ENCODE measurements at regions not wholly inside any gene's neighbourhood (a gene's known extent, or its start where the extent isn't known, plus 50 kb on each side); places are given as distances from the start of the nearest gene placed in this dataset.

- DNase-seq (ENCODE audit: low spot score), result no peak
Measured at GRCh38 chr2:66802877-66803276, 368.0 kb downstream of the MEIS1 start.

- DNase-seq (ENCODE audit: low spot score), result no peak
Measured at GRCh38 chr2:66803726-66804125, 368.8 kb downstream of the MEIS1 start.

GRCh38 chr2:66805016-66805865 is 370.3 kb downstream of the MEIS1 start:
- no peak for DNase-seq (ENCODE audit: low spot score)

GRCh38 chr2:66805968-66806367 is 371.0 kb downstream of the MEIS1 start:
- DNase-seq (ENCODE audit: low spot score), result no peak

- DNase-seq (ENCODE audit: low spot score), result no peak
Measured at GRCh38 chr2:66813525-66813924, 378.6 kb downstream of the MEIS1 start.

GRCh38 chr2:66813976-66814375 is 379.1 kb downstream of the MEIS1 start:
- no peak for DNase-seq (ENCODE audit: low spot score)

- no peak for DNase-seq (ENCODE audit: low spot score)
Measured at GRCh38 chr2:66814916-66815315, 380.0 kb downstream of the MEIS1 start.

- DNase-seq (ENCODE audit: low spot score), result no peak
Measured at GRCh38 chr2:66815886-66816285, 381.0 kb downstream of the MEIS1 start.

GRCh38 chr2:66821168-66821567 is 386.2 kb downstream of the MEIS1 start:
- DNase-seq (ENCODE audit: low spot score), result no peak

- DNase-seq (ENCODE audit: low spot score), result no peak
Measured at GRCh38 chr2:66822186-66822585, 387.3 kb downstream of the MEIS1 start.

GRCh38 chr2:66824926-66825325 is 390.0 kb downstream of the MEIS1 start:
- DNase-seq (ENCODE audit: low spot score), result peak; percentile 7

GRCh38 chr2:66827851-66828250 is 392.9 kb downstream of the MEIS1 start:
- no peak for DNase-seq (ENCODE audit: low spot score)

GRCh38 chr2:66828876-66829275 is 394.0 kb downstream of the MEIS1 start:
- DNase-seq (ENCODE audit: low spot score), result no peak

GRCh38 chr2:66830881-66831280 is 396.0 kb downstream of the MEIS1 start:
- no peak for DNase-seq (ENCODE audit: low spot score)

- DNase-seq (ENCODE audit: low spot score), result no peak
Measured at GRCh38 chr2:66832646-66833435, 397.9 kb downstream of the MEIS1 start.

GRCh38 chr2:66834859-66835258 is 399.9 kb downstream of the MEIS1 start:
- DNase-seq (ENCODE audit: low spot score), result no peak

GRCh38 chr2:66836851-66837250 is 401.9 kb downstream of the MEIS1 start:
- no peak for DNase-seq (ENCODE audit: low spot score)

- no peak for DNase-seq (ENCODE audit: low spot score)
Measured at GRCh38 chr2:66839551-66840320, 404.8 kb downstream of the MEIS1 start.

GRCh38 chr2:66840321-66841002 is 405.5 kb downstream of the MEIS1 start:
- DNase-seq (ENCODE audit: low spot score), result no peak

GRCh38 chr2:66843847-66844246 is 408.9 kb downstream of the MEIS1 start:
- DNase-seq (ENCODE audit: low spot score), result no peak

- no peak for DNase-seq (ENCODE audit: low spot score)
Measured at GRCh38 chr2:66845307-66845706, 410.4 kb downstream of the MEIS1 start.

GRCh38 chr2:66846887-66847286 is 412.0 kb downstream of the MEIS1 start:
- DNase-seq (ENCODE audit: low spot score), result no peak
